Sigmoid colon (tissue), 6 donors: ENCODE measurements at regions not wholly inside any gene's neighbourhood (a gene's known extent, or its start where the extent isn't known, plus 50 kb on each side); places are given as distances from the start of the nearest gene placed in this dataset.
"Not testable (repeated sequence)": the region's sequence is repeated elsewhere in the genome, so short reads cannot be mapped to it uniquely, and the experiment has no call there.

ENCODE experiments used
- DNase-seq: peaks from one replicate; pipeline ENCODE4 v3.0.0-alpha.2; 2019
- H3K27ac ChIP-seq, 4 donors: fragments of 200-600 bp; sonication (generic); one replicate each; pipeline ENCODE4 v1.5.1; 2016 to 2019; ENCODE audit warnings: mild to moderate bottlenecking in 1 of 4
- H3K27me3 ChIP-seq, 3 donors: fragments of 200-600 bp; sonication (generic); one replicate each; pipeline ENCODE4 v1.5.1; 2019; ENCODE audit warnings: mild to moderate bottlenecking in 1 of 3
- H3K36me3 ChIP-seq, 4 donors: fragments of 200-600 bp; sonication (generic); one replicate each; pipeline ENCODE4 v1.5.1; 2016 to 2019
- H3K4me1 ChIP-seq, 4 donors: fragments of 200-600 bp; sonication (generic); one replicate each; pipeline ENCODE4 v1.5.1; 2017 to 2019
- H3K4me3 ChIP-seq, 4 donors: fragments of 200-600 bp; sonication (generic); one replicate each; pipeline ENCODE4 v1.5.1; 2017 to 2019; ENCODE audit warnings: mild to moderate bottlenecking in 2 of 4, moderate library complexity in 1 of 4
- H3K9me3 ChIP-seq, 4 donors: fragments of 200-600 bp in 3 of 4; sonication (generic) in 3 of 4; one replicate each; pipeline versions ENCODE4 v1.5.1 to v1.6.1; 2013 to 2019
- CTCF ChIP-seq, 4 experiments: fragments of 450-650 bp in 3 of 4; fragments of 200-600 bp in 1 of 4; IDR thresholded peaks; one replicate each; pipeline ENCODE4 v1.5.1; 2016 to 2019; ENCODE audit warnings: antibody characterized with exemption in 4 of 4, mild to moderate bottlenecking in 3 of 4, moderate library complexity in 2 of 4
- EP300 ChIP-seq, 4 donors: sonication (generic); formaldehyde crosslinking; IDR thresholded peaks; one replicate each; pipeline ENCODE4 v1.6.1; 2017; ENCODE audit warnings: antibody characterized with exemption in 4 of 4
- POLR2A ChIP-seq, 2 donors: fragments of 450-650 bp; IDR thresholded peaks; one replicate each; pipeline ENCODE4 v1.6.1; 2016; ENCODE audit warnings: antibody characterized with exemption in 2 of 2, mild to moderate bottlenecking in 2 of 2, moderate library complexity in 2 of 2
- POLR2AphosphoS5 ChIP-seq, 4 donors: sonication (generic); formaldehyde crosslinking; IDR thresholded peaks; one replicate each; pipeline ENCODE4 v1.6.1; 2017; ENCODE audit warnings: antibody characterized with exemption in 4 of 4
- WGBS, 2 donors: extraction: QIAGEN DNeasy Blood & Tissue Kit; methylation state at CpG; one replicate each; pipeline ENCODE4 v1.1.7; 2013; 5-methylcytosine and 5-hydroxymethylcytosine counted together
- intact Hi-C: fragments of 100-400 bp; cut with DNase I; formaldehyde crosslinking; loops from one replicate; pipeline ENCODE4 v1.15.1; 2023
- donor health status: healthy with polysubstance abuse.
- donor health status: healthy.

- no peaks in the 10 kb centered on the region for H3K36me3 ChIP-seq
- no peak for DNase-seq
- intact Hi-C loops = no loop called here
- H3K27ac ChIP-seq = no peak overlapping the region
- no peak overlapping the region for H3K4me3 ChIP-seq
- H3K27me3 ChIP-seq = no peaks in the 10 kb centered on the region
- peaks cover 0 to 6% (median 4%) of the 10 kb centered on the region in 4 donors for H3K4me1 ChIP-seq
- 88% methylated on average over 8 of the region's 8 CpGs for WGBS, 2 donors
- no peaks in the 10 kb centered on the region for H3K9me3 ChIP-seq
- TF ChIP-seq POLR2A (IDR thresholded peaks at IDR 0.05) (no peak), POLR2AphosphoS5 (IDR thresholded peaks at IDR 0.05) (no peak), EP300 (IDR thresholded peaks at IDR 0.05) (no peak), CTCF (IDR thresholded peaks at IDR 0.05) (no peak)
Measured at GRCh38 chr9:115333277-115334070, 215.5 kb upstream of the TNC start.

- no peaks in the 10 kb centered on the region for H3K36me3 ChIP-seq
- intact Hi-C loops = no loop called here
- H3K27me3 ChIP-seq = no peaks in the 10 kb centered on the region
- no peaks in the 10 kb centered on the region for H3K9me3 ChIP-seq
- H3K4me3 ChIP-seq = no peak overlapping the region
- no peak overlapping the region for H3K27ac ChIP-seq
- WGBS, 2 donors = 85 to 90% methylated on average over 5 of the region's 5 CpGs
- no peaks in the 10 kb centered on the region for H3K4me1 ChIP-seq
- DNase-seq = no peak
- TF ChIP-seq EP300 (IDR thresholded peaks at IDR 0.05) (no peak), POLR2AphosphoS5 (IDR thresholded peaks at IDR 0.05) (no peak), POLR2A (IDR thresholded peaks at IDR 0.05) (no peak), CTCF (IDR thresholded peaks at IDR 0.05) (no peak)
Measured at GRCh38 chr9:115335439-115335838, 217.5 kb upstream of the TNC start.

GRCh38 chr9:115340314-115340713, 222.4 kb upstream of the TNC start:
- TF ChIP-seq POLR2A (IDR thresholded peaks at IDR 0.05) = no peak
- no peak for TF ChIP-seq CTCF (IDR thresholded peaks at IDR 0.05)
- no peak for TF ChIP-seq POLR2AphosphoS5 (IDR thresholded peaks at IDR 0.05)
- TF ChIP-seq EP300 (IDR thresholded peaks at IDR 0.05) = no peak
- WGBS, 2 donors = 80 to 83% methylated on average over 5 of the region's 5 CpGs
- H3K4me1 ChIP-seq = peaks cover 0 to 5% (median 2%) of the 10 kb centered on the region in 4 donors
- DNase-seq = no peak
- no peaks in the 10 kb centered on the region for H3K27me3 ChIP-seq
- no peaks in the 10 kb centered on the region for H3K36me3 ChIP-seq
- intact Hi-C loops = no loop called here
- no peak overlapping the region for H3K27ac ChIP-seq
- no peaks in the 10 kb centered on the region for H3K9me3 ChIP-seq
- H3K4me3 ChIP-seq = no peak overlapping the region

- peak; percentile 66 for DNase-seq
- H3K27ac ChIP-seq = no peak overlapping the region
Measured at GRCh38 chr9:115341426-115341825, 223.5 kb upstream of the TNC start.

GRCh38 chr9:115347776-115348175, 229.8 kb upstream of the TNC start:
- H3K27me3 ChIP-seq, H3K36me3 ChIP-seq, H3K4me3 ChIP-seq, intact Hi-C loops, H3K9me3 ChIP-seq, H3K27ac ChIP-seq, H3K4me1 ChIP-seq, DNase-seq: not testable (repeated sequence)
- WGBS, 2 donors = 86 to 97% methylated on average over 2 of the region's 2 CpGs

More at GRCh38 chr9:115341426-115341825, 223.5 kb upstream of the TNC start:
- Histone ChIP-seq H3K27me3 (no peaks in the 10 kb centered on the region), H3K9me3 (no peaks in the 10 kb centered on the region), H3K36me3 (no peaks in the 10 kb centered on the region), H3K4me1 (peaks cover 0 to 5% (median 2%) of the 10 kb centered on the region in 4 donors), H3K4me3 (no peak overlapping the region)
- TF ChIP-seq POLR2AphosphoS5 (IDR thresholded peaks at IDR 0.05) (peak in 1 of 4 donors; percentile 10), POLR2A (IDR thresholded peaks at IDR 0.05) (no peak)
- WGBS, 2 donors = 86 to 87% methylated on average over 3 of the region's 3 CpGs
- intact Hi-C loops = no loop called here

- H3K9me3 ChIP-seq = not testable (repeated sequence)
Measured at GRCh38 chr9:115348936-115349335, 231.0 kb upstream of the TNC start.

More at GRCh38 chr9:115348936-115349335, 231.0 kb upstream of the TNC start:
- H3K27ac ChIP-seq, H3K4me3 ChIP-seq, H3K27me3 ChIP-seq, intact Hi-C loops, H3K36me3 ChIP-seq, DNase-seq, H3K4me1 ChIP-seq: not testable (repeated sequence)
- 87 to 89% methylated on average over 3 of the region's 3 CpGs for WGBS, 2 donors
